HepG2 (cell line): ENCODE measurements at regions not wholly inside any gene's neighbourhood (a gene's known extent, or its start where the extent isn't known, plus 50 kb on each side); places are given as distances from the start of the nearest gene placed in this dataset.

Source experiments
- CSRNP2 ChIP-seq: sonication (generic); formaldehyde crosslinking; conservative IDR thresholded peaks from 2 replicates; pipeline ENCODE4 v1.8.0; 2022; ENCODE audit warnings: low read depth, missing genetic modification reagents
- ELK4 ChIP-seq: sonication (generic); formaldehyde crosslinking; IDR thresholded peaks from 2 replicates; pipeline ENCODE4 v1.9.0; 2021; ENCODE audit warnings: missing genetic modification reagents, borderline replicate concordance
- LCORL ChIP-seq, 2 experiments: fragments of 450-650 bp in 1 of 2; sonication (generic) in 1 of 2; formaldehyde crosslinking in 1 of 2; IDR thresholded peaks; 2 replicates each; pipeline versions ENCODE4 v1.5.0 to v1.6.1; 2017 to 2020; ENCODE audit warnings: antibody characterized with exemption in 1 of 2, missing genetic modification reagents in 1 of 2
- MEF2D ChIP-seq: sonication (generic); formaldehyde crosslinking; IDR thresholded peaks from 2 replicates; pipeline ENCODE4 v1.5.1; 2020; ENCODE audit warnings: mild to moderate bottlenecking, missing genetic modification reagents
- MIER3 ChIP-seq: IDR thresholded peaks from 2 replicates; pipeline ENCODE4 v1.6.1; 2016; ENCODE audit warnings: missing compliant biosample characterization, borderline replicate concordance
- MXI1 ChIP-seq: IDR thresholded peaks from 3 replicates; pipeline ENCODE4 v1.6.1; 2012; ENCODE audit warnings: low read depth, low read length, inconsistent platforms, borderline replicate concordance
- SKI ChIP-seq: fragments of 450-650 bp; IDR thresholded peaks from one replicate; pipeline ENCODE4 v1.6.1; 2018; ENCODE audit warnings: mild to moderate bottlenecking; ENCODE audit not compliant: partially characterized antibody
- SNAPC5 ChIP-seq: sonication (generic); formaldehyde crosslinking; IDR thresholded peaks from 2 replicates; pipeline ENCODE4 v1.8.1; 2023; ENCODE audit warnings: mild to moderate bottlenecking, missing genetic modification reagents, borderline replicate concordance
- SOX6 ChIP-seq, 2 experiments: fragments of 450-650 bp in 1 of 2; sonication (generic) in 1 of 2; formaldehyde crosslinking in 1 of 2; IDR thresholded peaks; 2 replicates each; pipeline versions ENCODE4 v1.4.0 to v1.6.1; 2017 to 2020; ENCODE audit warnings: antibody characterized with exemption in 1 of 2, mild to moderate bottlenecking in 1 of 2, missing genetic modification reagents in 1 of 2
- ZBTB10 ChIP-seq: sonication (generic); formaldehyde crosslinking; IDR thresholded peaks from 2 replicates; pipeline ENCODE4 v1.4.0; 2020; ENCODE audit warnings: missing genetic modification reagents, borderline replicate concordance
- ZNF430 ChIP-seq: sonication (generic); formaldehyde crosslinking; IDR thresholded peaks from 2 replicates; pipeline ENCODE4 v1.9.0; 2021; ENCODE audit warnings: mild to moderate bottlenecking, missing genetic modification reagents
- ZNF605 ChIP-seq: sonication (generic); formaldehyde crosslinking; IDR thresholded peaks from 2 replicates; pipeline ENCODE4 v1.8.0; 2022; ENCODE audit warnings: mild to moderate bottlenecking, missing genetic modification reagents
- ZNF609 ChIP-seq: sonication (generic); formaldehyde crosslinking; IDR thresholded peaks from 2 replicates; pipeline ENCODE4 v1.4.0; 2020; ENCODE audit warnings: mild to moderate bottlenecking, missing genetic modification reagents, borderline replicate concordance
- ZNF703 ChIP-seq: sonication (generic); formaldehyde crosslinking; IDR thresholded peaks from 2 replicates; pipeline ENCODE4 v1.5.1; 2020; ENCODE audit warnings: missing genetic modification reagents, mild to moderate bottlenecking, moderate library complexity, borderline replicate concordance
- ZNF800 ChIP-seq: sonication (generic); formaldehyde crosslinking; IDR thresholded peaks from 2 replicates; pipeline ENCODE4 v1.4.0; 2020; ENCODE audit warnings: missing genetic modification reagents
- ZSCAN30 ChIP-seq: sonication (generic); formaldehyde crosslinking; IDR thresholded peaks from 2 replicates; pipeline ENCODE4 v1.5.0; 2020; ENCODE audit warnings: mild to moderate bottlenecking, missing genetic modification reagents

GRCh38 chr12:115437061-115437567, 753.1 kb upstream of the TBX3 start (continued):
- TF ChIP-seq ZNF609 (CRISPR knock-in tag) (peak; percentile 85; the same call in 1 of the 2 replicates), ZNF430 (CRISPR knock-in tag) (no peak), ELK4 (CRISPR knock-in tag) (no peak), MEF2D (0 out of 2 replicates have a peak, but pooled peaks have one; percentile 42), ZNF800 (CRISPR knock-in tag) (no peak), ZNF605 (no peak), ZSCAN30 (CRISPR knock-in tag) (no peak), SKI (peak; percentile 38), MIER3 (CRISPR knock-in tag) (peak; percentile 49; the same call in 1 of the 2 replicates), SOX6 (IDR thresholded peaks at IDR 0.05) (no peak), SOX6 (CRISPR knock-in tag; IDR thresholded peaks at IDR 0.05) (peak; percentile 86), SNAPC5 (CRISPR knock-in tag) (no peak), LCORL (IDR thresholded peaks at IDR 0.05) (no peak), LCORL (CRISPR knock-in tag; IDR thresholded peaks at IDR 0.05) (peak; percentile 15; the same call in 1 of the 2 replicates), MXI1 (peak; percentile 50; the same call in 1 of the 3 replicates), ZBTB10 (CRISPR knock-in tag) (no peak), CSRNP2 (no peak), ZNF703 (CRISPR knock-in tag) (no peak)
